ENCODE measurements at regions not wholly inside any gene's neighbourhood (a gene's known extent, or its start where the extent isn't known, plus 50 kb on each side); places are given as distances from the start of the nearest gene placed in this dataset.
A peak's percentile ranks its signal among the peaks of the same experiment; 100 is the strongest.

GRCh38 chr13:22836475-22836874, 344.3 kb upstream of the SGCG start:
- H3K4me2 ChIP-seq (ENCODE audit: low read length), result no peak overlapping the region
- H3K79me1 ChIP-seq (ENCODE audit: low read length), result no peaks in the 10 kb centered on the region
- no peak overlapping the region for H3K27ac ChIP-seq (ENCODE audit: low read depth, low read length)
- H3K4ac ChIP-seq (ENCODE audit: low read depth, low read length), result no peak overlapping the region
- H4K8ac ChIP-seq (ENCODE audit: low read depth, low read length), result no peak overlapping the region
- no peak overlapping the region for H4K5ac ChIP-seq (ENCODE audit: low read length)
- H3K9ac ChIP-seq (ENCODE audit: low read length), result no peak overlapping the region
- no peak overlapping the region for H2AK5ac ChIP-seq (ENCODE audit: low read length)
- no peaks in the 10 kb centered on the region for H3K79me2 ChIP-seq (ENCODE audit: control insufficient read depth, insufficient read depth, low read length)
- H3K27me3 ChIP-seq (ENCODE audit: insufficient read depth, low read length, poor library complexity), result no peaks in the 10 kb centered on the region
- H3K4me3 ChIP-seq (ENCODE audit: low read length), result no peak overlapping the region
- no peaks in the 10 kb centered on the region for H3K4me1 ChIP-seq (ENCODE audit: control insufficient read depth, low read depth, low read length)
- no peak overlapping the region for H3K56ac ChIP-seq (ENCODE audit: low read length)
- H3K18ac ChIP-seq (ENCODE audit: low read length), result no peak overlapping the region
- H2BK5ac ChIP-seq (ENCODE audit: low read length), result no peak overlapping the region
- H2BK120ac ChIP-seq (ENCODE audit: low read depth, low read length), result no peak overlapping the region
- H2BK15ac ChIP-seq (replicated peaks; ENCODE audit: low read depth), result no peak overlapping the region
- H3K23ac ChIP-seq (ENCODE audit: low read length), result no peak overlapping the region
- H3K36me3 ChIP-seq (ENCODE audit: control insufficient read depth, insufficient read depth, low read length), result no peaks in the 10 kb centered on the region
- DNase-seq, result no peak
- WGBS (ENCODE audit: extremely low coverage, insufficient coverage, low lambda C conversion rate), result no CpG with 5 or more reads among the region's 2 CpGs

GRCh38 chr13:22837980-22838647, 342.7 kb upstream of the SGCG start:
- H2AK5ac ChIP-seq (ENCODE audit: low read length), result no peak overlapping the region
- H3K79me2 ChIP-seq (ENCODE audit: control insufficient read depth, insufficient read depth, low read length), result no peaks in the 10 kb centered on the region
- H3K56ac ChIP-seq (ENCODE audit: low read length), result no peak overlapping the region
- no peak overlapping the region for H3K9ac ChIP-seq (ENCODE audit: low read length)
- H2BK5ac ChIP-seq (ENCODE audit: low read length), result no peak overlapping the region
- H3K4ac ChIP-seq (ENCODE audit: low read depth, low read length), result no peak overlapping the region
- H3K27me3 ChIP-seq (ENCODE audit: insufficient read depth, low read length, poor library complexity), result no peaks in the 10 kb centered on the region
- no peaks in the 10 kb centered on the region for H3K4me1 ChIP-seq (ENCODE audit: control insufficient read depth, low read depth, low read length)
- H2BK15ac ChIP-seq (replicated peaks; ENCODE audit: low read depth), result no peak overlapping the region
- no CpG with 5 or more reads among the region's 45 CpGs for WGBS (ENCODE audit: extremely low coverage, insufficient coverage, low lambda C conversion rate)
- no peak overlapping the region for H2BK120ac ChIP-seq (ENCODE audit: low read depth, low read length)
- H3K18ac ChIP-seq (ENCODE audit: low read length), result no peak overlapping the region
- no peaks in the 10 kb centered on the region for H3K36me3 ChIP-seq (ENCODE audit: control insufficient read depth, insufficient read depth, low read length)
- H3K4me3 ChIP-seq (ENCODE audit: low read length), result no peak overlapping the region
- H4K5ac ChIP-seq (ENCODE audit: low read length), result no peak overlapping the region
- H3K27ac ChIP-seq (ENCODE audit: low read depth, low read length), result no peak overlapping the region
- no peak overlapping the region for H3K4me2 ChIP-seq (ENCODE audit: low read length)
- H3K79me1 ChIP-seq (ENCODE audit: low read length), result no peaks in the 10 kb centered on the region
- no peak for DNase-seq
- no peak overlapping the region for H4K8ac ChIP-seq (ENCODE audit: low read depth, low read length)
- no peak overlapping the region for H3K23ac ChIP-seq (ENCODE audit: low read length)

GRCh38 chr13:22839603-22840530, 340.9 kb upstream of the SGCG start:
- Histone ChIP-seq H3K4ac (ENCODE audit: low read depth, low read length) (no peak overlapping the region), H4K5ac (ENCODE audit: low read length) (no peak overlapping the region), H3K4me1 (ENCODE audit: control insufficient read depth, low read depth, low read length) (no peaks in the 10 kb centered on the region), H3K9ac (ENCODE audit: low read length) (no peak overlapping the region), H3K36me3 (ENCODE audit: control insufficient read depth, insufficient read depth, low read length) (no peaks in the 10 kb centered on the region), H4K8ac (ENCODE audit: low read depth, low read length) (no peak overlapping the region), H3K4me3 (ENCODE audit: low read length) (no peak overlapping the region), H3K79me2 (ENCODE audit: control insufficient read depth, insufficient read depth, low read length) (no peaks in the 10 kb centered on the region), H3K4me2 (ENCODE audit: low read length) (no peak overlapping the region), H3K79me1 (ENCODE audit: low read length) (no peaks in the 10 kb centered on the region), H3K27me3 (ENCODE audit: insufficient read depth, low read length, poor library complexity) (no peaks in the 10 kb centered on the region), H3K23ac (ENCODE audit: low read length) (no peak overlapping the region), H2BK5ac (ENCODE audit: low read length) (no peak overlapping the region), H2BK120ac (ENCODE audit: low read depth, low read length) (no peak overlapping the region), H3K27ac (ENCODE audit: low read depth, low read length) (no peak overlapping the region), H2AK5ac (ENCODE audit: low read length) (no peak overlapping the region), H3K56ac (ENCODE audit: low read length) (no peak overlapping the region), H3K18ac (ENCODE audit: low read length) (no peak overlapping the region), H2BK15ac (replicated peaks; ENCODE audit: low read depth) (no peak overlapping the region)
- WGBS (ENCODE audit: extremely low coverage, insufficient coverage, low lambda C conversion rate), result no CpG with 5 or more reads among the region's 7 CpGs
- DNase-seq, result no peak

GRCh38 chr13:22846551-22846950, 334.2 kb upstream of the SGCG start:
- Histone ChIP-seq H2AK5ac (ENCODE audit: low read length) (no peak overlapping the region), H3K4ac (ENCODE audit: low read depth, low read length) (no peak overlapping the region), H3K9ac (ENCODE audit: low read length) (no peak overlapping the region), H3K4me2 (ENCODE audit: low read length) (no peak overlapping the region), H4K8ac (ENCODE audit: low read depth, low read length) (no peak overlapping the region), H3K56ac (ENCODE audit: low read length) (no peak overlapping the region), H3K79me2 (ENCODE audit: control insufficient read depth, insufficient read depth, low read length) (no peaks in the 10 kb centered on the region), H3K27me3 (ENCODE audit: insufficient read depth, low read length, poor library complexity) (no peaks in the 10 kb centered on the region), H3K36me3 (ENCODE audit: control insufficient read depth, insufficient read depth, low read length) (no peaks in the 10 kb centered on the region), H3K4me3 (ENCODE audit: low read length) (no peak overlapping the region), H3K23ac (ENCODE audit: low read length) (no peak overlapping the region), H2BK15ac (replicated peaks; ENCODE audit: low read depth) (no peak overlapping the region), H4K5ac (ENCODE audit: low read length) (no peak overlapping the region), H3K4me1 (ENCODE audit: control insufficient read depth, low read depth, low read length) (peaks cover 2% of the 10 kb centered on the region), H2BK5ac (ENCODE audit: low read length) (no peak overlapping the region), H3K27ac (ENCODE audit: low read depth, low read length) (no peak overlapping the region), H3K18ac (ENCODE audit: low read length) (no peak overlapping the region), H2BK120ac (ENCODE audit: low read depth, low read length) (no peak overlapping the region), H3K79me1 (ENCODE audit: low read length) (no peaks in the 10 kb centered on the region)
- WGBS (ENCODE audit: extremely low coverage, insufficient coverage, low lambda C conversion rate), result no CpG with 5 or more reads among the region's 2 CpGs
- peak; percentile 31 for DNase-seq

- Histone ChIP-seq H3K4me1 (ENCODE audit: control insufficient read depth, low read depth, low read length) (peaks cover 2% of the 10 kb centered on the region), H3K79me1 (ENCODE audit: low read length) (no peaks in the 10 kb centered on the region), H3K56ac (ENCODE audit: low read length) (peak overlapping the region; percentile 65), H2BK15ac (replicated peaks; ENCODE audit: low read depth) (no peak overlapping the region), H4K8ac (ENCODE audit: low read depth, low read length) (no peak overlapping the region), H2BK5ac (ENCODE audit: low read length) (no peak overlapping the region), H3K27me3 (ENCODE audit: insufficient read depth, low read length, poor library complexity) (no peaks in the 10 kb centered on the region), H3K36me3 (ENCODE audit: control insufficient read depth, insufficient read depth, low read length) (no peaks in the 10 kb centered on the region), H2BK120ac (ENCODE audit: low read depth, low read length) (peak overlapping the region; percentile 56), H3K9ac (ENCODE audit: low read length) (peak overlapping the region; percentile 32), H3K4me2 (ENCODE audit: low read length) (no peak overlapping the region), H3K18ac (ENCODE audit: low read length) (peak overlapping the region; percentile 83), H3K4ac (ENCODE audit: low read depth, low read length) (peak overlapping the region; percentile 9), H3K4me3 (ENCODE audit: low read length) (no peak overlapping the region), H3K79me2 (ENCODE audit: control insufficient read depth, insufficient read depth, low read length) (no peaks in the 10 kb centered on the region), H2AK5ac (ENCODE audit: low read length) (no peak overlapping the region), H4K5ac (ENCODE audit: low read length) (no peak overlapping the region), H3K27ac (ENCODE audit: low read depth, low read length) (no peak overlapping the region), H3K23ac (ENCODE audit: low read length) (no peak overlapping the region)
- DNase-seq, result peak; percentile 65
- no CpG with 5 or more reads among the region's 32 CpGs for WGBS (ENCODE audit: extremely low coverage, insufficient coverage, low lambda C conversion rate)
Measured at GRCh38 chr13:22848539-22849052, 332.2 kb upstream of the SGCG start.
